NB4 (cell line): ENCODE measurements at regions not wholly inside any gene's neighbourhood (a gene's known extent, or its start where the extent isn't known, plus 50 kb on each side); places are given as distances from the start of the nearest gene placed in this dataset.

Experiments
- DNase-seq: peaks from one replicate; pipeline ENCODE4 v3.0.0; 2010; ENCODE audit warnings: low read depth
- H3K4me3 ChIP-seq: one replicate; pipeline ENCODE4 v1.5.1; 2011; ENCODE audit warnings: mild to moderate bottlenecking, low read depth, low read length, moderate library complexity
- MYC ChIP-seq: IDR thresholded peaks from 2 replicates; pipeline ENCODE4 v1.6.1; 2011; ENCODE audit warnings: low read depth, low read length
- POLR2A ChIP-seq: IDR thresholded peaks from 2 replicates; pipeline ENCODE4 v1.6.1; 2011; ENCODE audit warnings: mild to moderate bottlenecking; ENCODE audit not compliant: insufficient read length; ENCODE audit errors: extremely low read depth
- TF ChIP-seq, protein P1 (sequence below): IDR thresholded peaks from one replicate; pipeline ENCODE4 v1.5.1; 2012; ENCODE audit warnings: low read depth, low read length
- TF ChIP-seq, protein P2 (sequence below): IDR thresholded peaks from 2 replicates; pipeline ENCODE4 v1.6.1; 2011; ENCODE audit warnings: low read depth, low read length

DNA sequence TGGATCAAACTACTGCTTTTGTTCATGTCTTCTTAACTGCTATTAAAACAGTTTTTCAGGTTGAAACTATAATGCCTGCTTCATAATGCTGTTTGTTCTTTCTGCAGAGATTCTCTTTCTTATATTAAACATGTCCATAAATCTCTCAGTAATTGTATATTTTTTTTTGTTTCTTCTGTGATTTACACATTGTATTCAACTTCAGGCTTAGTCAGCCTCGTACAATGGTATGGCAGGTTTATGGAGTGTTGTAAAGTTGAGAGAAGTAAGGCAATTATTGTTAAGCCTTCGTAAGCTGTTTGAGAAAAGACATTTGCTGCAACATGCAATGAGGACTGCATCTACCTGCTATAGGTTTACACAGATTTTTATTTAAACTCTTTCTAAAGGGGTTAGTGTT lies 977.1 kb downstream of the DIPK2A start:
- no peak for TF ChIP-seq MYC
- TF ChIP-seq, protein P1, sequence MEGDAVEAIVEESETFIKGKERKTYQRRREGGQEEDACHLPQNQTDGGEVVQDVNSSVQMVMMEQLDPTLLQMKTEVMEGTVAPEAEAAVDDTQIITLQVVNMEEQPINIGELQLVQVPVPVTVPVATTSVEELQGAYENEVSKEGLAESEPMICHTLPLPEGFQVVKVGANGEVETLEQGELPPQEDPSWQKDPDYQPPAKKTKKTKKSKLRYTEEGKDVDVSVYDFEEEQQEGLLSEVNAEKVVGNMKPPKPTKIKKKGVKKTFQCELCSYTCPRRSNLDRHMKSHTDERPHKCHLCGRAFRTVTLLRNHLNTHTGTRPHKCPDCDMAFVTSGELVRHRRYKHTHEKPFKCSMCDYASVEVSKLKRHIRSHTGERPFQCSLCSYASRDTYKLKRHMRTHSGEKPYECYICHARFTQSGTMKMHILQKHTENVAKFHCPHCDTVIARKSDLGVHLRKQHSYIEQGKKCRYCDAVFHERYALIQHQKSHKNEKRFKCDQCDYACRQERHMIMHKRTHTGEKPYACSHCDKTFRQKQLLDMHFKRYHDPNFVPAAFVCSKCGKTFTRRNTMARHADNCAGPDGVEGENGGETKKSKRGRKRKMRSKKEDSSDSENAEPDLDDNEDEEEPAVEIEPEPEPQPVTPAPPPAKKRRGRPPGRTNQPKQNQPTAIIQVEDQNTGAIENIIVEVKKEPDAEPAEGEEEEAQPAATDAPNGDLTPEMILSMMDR: no peak
- TF ChIP-seq, protein P2, sequence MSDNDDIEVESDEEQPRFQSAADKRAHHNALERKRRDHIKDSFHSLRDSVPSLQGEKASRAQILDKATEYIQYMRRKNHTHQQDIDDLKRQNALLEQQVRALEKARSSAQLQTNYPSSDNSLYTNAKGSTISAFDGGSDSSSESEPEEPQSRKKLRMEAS: no peak
- no peak for DNase-seq
- no peak overlapping the region for H3K4me3 ChIP-seq

DNA sequence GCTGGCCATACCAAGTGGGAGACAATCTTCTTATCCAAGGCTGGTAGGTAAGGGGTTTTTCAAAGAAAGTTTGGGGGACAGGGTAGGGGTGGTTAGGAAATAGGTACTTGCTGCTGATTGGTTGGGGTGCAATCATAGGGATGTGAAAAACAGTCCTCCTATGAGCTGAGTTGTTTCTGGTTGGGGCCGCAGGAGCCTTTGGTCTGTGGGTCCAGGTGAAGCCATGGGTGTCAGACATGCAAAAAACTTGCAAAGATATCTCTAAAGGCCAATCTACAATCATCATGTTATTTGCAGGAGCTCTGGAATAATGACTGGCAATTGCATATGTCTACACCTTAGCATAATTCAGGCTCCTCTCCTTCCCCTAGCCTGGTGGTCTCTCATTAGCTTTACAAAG lies 982.3 kb downstream of the DIPK2A start:
- no peak overlapping the region for H3K4me3 ChIP-seq
- TF ChIP-seq MYC: no peak
- TF ChIP-seq, protein P1: no peak
- TF ChIP-seq, protein P2: no peak
- TF ChIP-seq POLR2A: no peak

DNA sequence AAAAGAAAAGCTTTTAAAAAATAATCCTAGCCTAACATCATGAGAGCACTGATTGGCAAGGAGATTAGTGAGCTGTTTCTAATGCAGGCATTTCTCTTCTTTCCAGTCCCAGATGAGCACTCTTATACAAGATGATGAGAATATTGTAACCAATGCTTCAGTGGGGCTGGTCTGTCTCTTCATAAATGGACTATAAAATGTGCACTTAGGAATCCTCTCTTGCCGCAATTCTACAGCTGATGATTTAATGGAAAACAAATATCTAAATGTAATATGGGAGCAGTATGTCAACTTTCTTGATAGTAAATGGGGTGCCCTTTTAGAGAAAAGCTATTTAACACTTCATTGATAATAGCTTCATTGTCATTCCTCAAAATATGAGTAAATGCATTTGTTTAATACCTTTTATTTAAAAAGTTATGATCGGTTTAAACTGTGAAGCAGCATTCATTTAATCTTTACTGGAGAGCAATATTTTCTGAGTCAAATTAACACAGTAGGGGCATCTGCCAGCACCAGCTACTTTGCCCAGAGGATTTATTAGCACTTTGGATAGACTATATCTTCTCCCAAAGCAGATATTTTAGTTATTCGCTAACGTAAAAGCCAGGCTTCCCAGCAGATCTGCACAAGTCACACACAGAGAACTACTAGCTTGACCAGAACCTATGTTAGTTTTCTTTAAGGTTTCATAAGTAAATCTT lies 985.9 kb downstream of the DIPK2A start:
- no peak for DNase-seq
- TF ChIP-seq, protein P2: no peak
- TF ChIP-seq, protein P1: no peak
- TF ChIP-seq MYC: no peak
- no peak overlapping the region for H3K4me3 ChIP-seq

More for the DNA sequence above, 982.3 kb downstream of the DIPK2A start:
- DNase-seq: no peak

DNA sequence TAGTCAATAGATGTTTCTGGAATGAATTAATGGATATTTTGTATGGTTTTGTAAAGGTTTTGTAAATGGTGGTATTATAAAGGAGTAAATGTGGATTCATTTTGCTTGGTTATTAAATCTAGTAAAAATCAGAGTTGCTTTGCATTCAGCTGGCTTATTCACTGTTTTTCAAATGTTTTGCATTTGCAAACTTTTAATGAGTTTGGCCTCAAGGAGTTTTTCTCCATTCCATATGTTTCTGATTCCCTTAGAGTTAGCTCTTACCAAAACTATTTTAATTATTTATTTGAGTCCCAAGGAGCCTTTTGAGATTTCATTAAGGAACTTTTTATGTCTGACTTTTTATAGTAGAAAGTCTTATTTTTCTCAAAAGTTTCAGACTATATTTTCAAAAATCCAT lies 992.2 kb downstream of the DIPK2A start:
- TF ChIP-seq, protein P2: no peak
- TF ChIP-seq, protein P1: no peak
- TF ChIP-seq MYC (no peak), POLR2A (no peak)
- DNase-seq: no peak

DNA sequence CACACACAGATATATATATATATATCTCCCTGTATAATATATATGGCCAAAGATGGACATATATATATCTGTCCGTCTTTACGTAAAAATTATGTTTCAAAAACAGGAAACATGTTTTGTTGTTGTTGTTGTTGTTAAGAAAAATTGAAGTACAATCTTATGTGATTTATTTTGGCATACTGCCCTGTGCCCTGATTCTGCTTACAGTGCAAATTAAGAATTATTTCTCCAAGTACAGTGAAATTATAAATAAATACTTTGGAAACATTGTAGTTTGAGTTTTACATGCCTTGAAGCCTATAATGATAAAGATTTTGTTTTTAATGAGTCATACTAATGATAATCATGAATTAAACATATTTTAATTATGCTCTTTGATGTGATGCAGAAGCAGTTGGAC lies 994.9 kb downstream of the DIPK2A start:
- DNase-seq: no peak
- H3K4me3 ChIP-seq: no peak overlapping the region
- no peak for TF ChIP-seq POLR2A
- TF ChIP-seq, protein P2: no peak
- TF ChIP-seq MYC: no peak
- TF ChIP-seq, protein P1: no peak

More for the DNA sequence above, 992.2 kb downstream of the DIPK2A start:
- no peak overlapping the region for H3K4me3 ChIP-seq
